Bronchial epithelial cell (primary cell): ENCODE measurements at regions not wholly inside any gene's neighbourhood (a gene's known extent, or its start where the extent isn't known, plus 50 kb on each side); places are given as distances from the start of the nearest gene placed in this dataset.

Source experiments
- DNase-seq: peaks from one replicate; pipeline ENCODE4 v3.0.0-alpha.2; 2010; ENCODE audit warnings: low read depth
- FAIRE-seq: peaks from 2 replicates; lab custom pipeline; 2011; peaks lifted over from hg19 to GRCh38; lab: Jason Lieb, UNC
- H3K27me3 ChIP-seq: 2 replicates; pipeline ENCODE4 v1.5.1; 2011; ENCODE audit warnings: low read length; ENCODE audit not compliant: control insufficient read depth, insufficient read depth
- H3K36me3 ChIP-seq: 2 replicates; pipeline ENCODE4 v1.5.1; 2011; ENCODE audit warnings: low read length; ENCODE audit not compliant: control insufficient read depth, insufficient read depth
- H3K4me3 ChIP-seq: 2 replicates; pipeline ENCODE4 v1.5.1; 2011; ENCODE audit warnings: mild to moderate bottlenecking, low read depth, low read length, control low read depth
- CTCF ChIP-seq: IDR thresholded peaks from 2 replicates; pipeline ENCODE4 v1.5.1; 2011; ENCODE audit warnings: mild to moderate bottlenecking, moderate library complexity, low read length, control low read depth, inconsistent platforms; ENCODE audit not compliant: insufficient read depth, severe bottlenecking

- TF ChIP-seq CTCF, result no peak
- H3K27me3 ChIP-seq, result no peaks in the 10 kb centered on the region
- FAIRE-seq (no peak), DNase-seq (no peak)
- H3K36me3 ChIP-seq, result no peaks in the 10 kb centered on the region
- no peak overlapping the region for H3K4me3 ChIP-seq
Measured at GRCh38 chr3:106204160-106204868, 335.5 kb upstream of the CBLB start.

- FAIRE-seq, result no peak
- no peak for TF ChIP-seq CTCF
Measured at GRCh38 chr3:106206146-106206545, 337.3 kb upstream of the CBLB start.

GRCh38 chr3:106206613-106207012 lies 337.8 kb upstream of the CBLB start:
- no peak for TF ChIP-seq CTCF
- H3K36me3 ChIP-seq, result no peaks in the 10 kb centered on the region
- no peaks in the 10 kb centered on the region for H3K27me3 ChIP-seq
- FAIRE-seq, result no peak
- no peak overlapping the region for H3K4me3 ChIP-seq
- no peak for DNase-seq

More at GRCh38 chr3:106206146-106206545, 337.3 kb upstream of the CBLB start:
- Histone ChIP-seq H3K27me3 (no peaks in the 10 kb centered on the region), H3K36me3 (no peaks in the 10 kb centered on the region), H3K4me3 (no peak overlapping the region)
- peak; percentile 76 for DNase-seq

- no peaks in the 10 kb centered on the region for H3K36me3 ChIP-seq
- no peak for TF ChIP-seq CTCF
Measured at GRCh38 chr3:106208251-106208650, 339.4 kb upstream of the CBLB start.

GRCh38 chr3:106208967-106209366 lies 340.2 kb upstream of the CBLB start:
- FAIRE-seq (no peak), DNase-seq (peak; percentile 47)
- Histone ChIP-seq H3K27me3 (no peaks in the 10 kb centered on the region), H3K36me3 (no peaks in the 10 kb centered on the region), H3K4me3 (no peak overlapping the region)
- no peak for TF ChIP-seq CTCF

More at GRCh38 chr3:106208251-106208650, 339.4 kb upstream of the CBLB start:
- DNase-seq, result no peak
- Histone ChIP-seq H3K27me3 (no peaks in the 10 kb centered on the region), H3K4me3 (no peak overlapping the region)
- no peak for FAIRE-seq

- TF ChIP-seq CTCF, result no peak
- H3K36me3 ChIP-seq, result no peaks in the 10 kb centered on the region
- H3K27me3 ChIP-seq, result no peaks in the 10 kb centered on the region
- FAIRE-seq, result no peak
- H3K4me3 ChIP-seq, result no peak overlapping the region
- no peak for DNase-seq
Measured at GRCh38 chr3:106209482-106209881, 340.7 kb upstream of the CBLB start.
